ENCODE measurements at regions not wholly inside any gene's neighbourhood (a gene's known extent, or its start where the extent isn't known, plus 50 kb on each side); places are given as distances from the start of the nearest gene placed in this dataset.

DNA sequence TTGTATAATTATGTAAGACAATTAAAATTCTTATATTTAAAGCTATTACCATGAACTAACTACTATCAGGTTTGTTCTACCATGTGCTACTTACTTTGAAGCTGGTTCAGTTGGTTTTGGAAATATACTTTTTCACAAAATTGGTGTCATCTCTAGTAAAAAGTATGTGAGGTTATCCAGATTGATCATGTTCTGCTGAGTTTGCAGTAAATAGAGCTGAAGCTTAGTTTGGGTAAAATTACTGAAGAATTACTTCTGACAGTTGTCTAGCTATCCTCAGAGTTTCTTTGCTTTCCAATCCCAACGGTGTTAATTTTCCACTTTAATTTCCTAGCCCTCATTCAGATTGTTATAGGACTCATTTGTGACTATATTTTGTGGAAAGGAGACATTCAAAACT, 184.2 kb downstream of the FAT4 start:
- TF ChIP-seq EZH2 (IDR thresholded peaks at IDR 0.05; ENCODE audit: insufficient read depth, poor library complexity, severe bottlenecking) (no peak), EZH2phosphoT487 (IDR thresholded peaks at IDR 0.05; ENCODE audit: insufficient read depth, low read depth) (no peak)

Measured in GM23248 (cell line).